GM21390 (cell line): ENCODE measurements at regions not wholly inside any gene's neighbourhood (a gene's known extent, or its start where the extent isn't known, plus 50 kb on each side); places are given as distances from the start of the nearest gene placed in this dataset.
A peak's percentile ranks its signal among the peaks of the same experiment; 100 is the strongest.
"Not testable (repeated sequence)": the region's sequence is repeated elsewhere in the genome, so short reads cannot be mapped to it uniquely, and the experiment has no call there.

Experiments used
- ATAC-seq: cut with Tn5 transposase; IDR thresholded peaks from one replicate; pipeline ENCODE4 v1.9.1; 2021; ENCODE audit not compliant: unreplicated experiment

- ATAC-seq, result no peak
These were observed 97.6 kb upstream of the SCAF11 start for GRCh38 chr12:46087916-46088439.

DNA sequence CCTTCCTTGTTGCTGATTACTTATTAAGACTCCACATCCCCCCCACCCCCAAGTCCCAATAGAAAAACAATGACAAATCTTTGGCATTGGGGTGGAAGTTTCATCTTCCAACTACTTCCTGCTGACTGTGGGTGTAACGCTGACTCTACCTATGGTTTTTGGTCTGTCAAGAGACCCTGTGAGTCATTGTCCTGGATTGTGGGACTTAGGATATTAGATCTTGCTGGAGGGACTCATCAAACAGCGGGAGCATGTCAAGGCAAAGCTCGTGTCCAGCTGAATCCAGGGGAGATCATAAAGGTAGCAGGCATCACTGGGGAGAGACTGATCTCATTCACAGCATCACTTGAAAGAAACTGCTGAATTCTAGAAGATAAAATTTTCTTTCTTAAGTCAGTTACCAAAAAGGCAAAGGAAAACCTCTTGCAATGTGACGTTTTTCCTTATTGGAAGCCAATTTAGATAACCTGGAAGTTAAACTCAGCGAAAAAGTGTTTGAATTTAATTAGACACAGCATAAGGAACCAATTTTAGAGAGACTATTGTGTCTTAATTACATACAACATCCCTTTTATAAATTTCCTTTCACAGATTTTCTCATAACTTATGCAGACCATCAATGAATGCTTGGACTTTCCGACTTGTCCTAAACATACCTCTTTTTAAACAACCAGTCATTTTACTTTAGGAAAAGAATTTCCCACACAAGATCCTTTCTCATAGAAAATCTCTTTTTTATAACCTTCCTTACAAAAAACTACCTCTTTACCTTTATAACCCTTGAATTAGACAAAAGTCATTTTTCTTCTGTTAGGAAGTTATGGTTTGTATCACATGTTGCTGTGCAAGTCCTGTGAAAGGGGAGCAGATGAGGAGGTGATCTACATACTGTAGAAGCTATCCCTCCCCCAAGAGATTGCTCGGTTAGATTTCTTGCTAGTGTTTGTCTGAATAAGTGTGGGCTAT lies 94.6 kb upstream of the SCAF11 start:
- no peak for ATAC-seq

- no peak for ATAC-seq
These were observed 92.3 kb upstream of the SCAF11 start for GRCh38 chr12:46082490-46083200.

GRCh38 chr12:46073321-46073720 lies 82.9 kb upstream of the SCAF11 start:
- no peak for ATAC-seq

- ATAC-seq, result peak; percentile 99
These were observed 81.6 kb upstream of the SCAF11 start for GRCh38 chr12:46071769-46072624.

DNA sequence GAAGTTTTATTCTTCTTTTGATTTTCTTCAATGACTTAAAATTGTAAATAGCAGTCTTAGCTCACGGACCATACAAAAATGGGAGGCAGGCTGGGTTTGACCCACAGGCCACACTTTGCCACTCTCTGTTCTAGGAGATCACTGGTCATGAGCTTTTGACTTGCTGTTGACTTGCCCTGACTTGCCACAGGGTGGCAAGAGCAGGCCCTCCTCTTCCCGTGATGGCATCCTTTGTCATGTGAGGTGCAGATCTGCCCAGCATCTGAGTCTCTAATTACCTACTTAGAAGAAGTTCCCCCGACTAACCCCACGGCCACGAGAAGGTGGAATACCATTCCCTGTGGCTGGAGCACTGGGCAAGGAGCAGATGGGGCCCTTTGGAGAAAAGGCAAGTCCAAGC lies 81.0 kb upstream of the SCAF11 start:
- ATAC-seq, result no peak

GRCh38 chr12:46067094-46067493 lies 76.7 kb upstream of the SCAF11 start:
- no peak for ATAC-seq

DNA sequence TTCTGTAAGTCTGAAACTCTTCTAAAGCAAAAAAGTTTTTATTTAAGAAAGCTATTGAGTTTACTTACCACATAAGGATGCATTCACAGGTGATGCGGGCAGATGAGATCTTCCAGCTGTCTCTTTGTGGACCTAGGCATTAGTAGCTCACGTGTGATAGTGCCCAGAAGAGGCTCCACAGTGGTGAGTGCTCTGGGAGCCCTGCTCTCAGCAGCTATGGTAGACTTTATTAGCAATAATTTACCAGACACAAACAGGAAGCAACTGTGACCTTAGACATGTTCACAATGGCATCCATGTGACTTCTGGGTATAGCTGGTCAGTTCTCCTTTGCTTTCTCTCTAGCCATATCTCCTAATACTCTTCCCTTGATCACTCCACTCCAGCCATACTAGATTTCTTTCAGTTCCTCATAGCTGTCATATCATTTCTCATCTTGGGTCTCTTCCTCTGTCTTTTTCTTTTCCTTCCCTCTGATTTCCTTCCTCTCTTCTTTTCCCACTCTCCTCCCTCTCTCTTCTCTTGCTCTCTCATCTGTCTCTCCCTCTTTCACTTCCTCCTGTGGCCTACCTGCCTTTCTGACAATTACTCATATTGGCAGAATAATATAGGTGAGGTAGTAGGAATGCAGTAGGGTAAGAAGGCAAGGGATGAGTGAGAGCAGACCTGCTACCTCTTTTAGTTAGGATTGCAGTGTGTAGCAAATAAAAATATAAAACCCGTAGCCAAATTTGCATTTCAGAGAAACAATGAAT lies 75.2 kb upstream of the SCAF11 start:
- ATAC-seq, result peak; percentile 80

DNA sequence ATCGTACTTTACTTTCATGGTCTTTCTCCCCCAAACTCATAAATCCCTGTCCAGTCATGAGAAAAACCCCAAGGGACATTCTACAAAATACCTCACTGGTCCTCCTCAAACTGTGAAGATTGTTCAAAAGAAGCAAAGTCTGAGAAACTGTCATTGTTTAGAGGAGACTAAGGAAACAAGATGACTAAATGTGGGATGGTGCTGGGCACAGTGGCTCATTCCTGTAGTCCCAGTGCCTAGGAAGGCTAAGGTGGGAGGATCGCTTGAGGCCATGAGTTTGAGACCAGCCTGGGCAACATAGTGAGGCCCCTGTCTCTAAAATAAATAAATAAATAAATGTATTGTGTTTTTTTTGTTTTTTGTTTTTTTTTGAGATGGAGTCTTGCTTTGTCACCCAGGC lies 74.2 kb upstream of the SCAF11 start:
- ATAC-seq, result no peak

DNA sequence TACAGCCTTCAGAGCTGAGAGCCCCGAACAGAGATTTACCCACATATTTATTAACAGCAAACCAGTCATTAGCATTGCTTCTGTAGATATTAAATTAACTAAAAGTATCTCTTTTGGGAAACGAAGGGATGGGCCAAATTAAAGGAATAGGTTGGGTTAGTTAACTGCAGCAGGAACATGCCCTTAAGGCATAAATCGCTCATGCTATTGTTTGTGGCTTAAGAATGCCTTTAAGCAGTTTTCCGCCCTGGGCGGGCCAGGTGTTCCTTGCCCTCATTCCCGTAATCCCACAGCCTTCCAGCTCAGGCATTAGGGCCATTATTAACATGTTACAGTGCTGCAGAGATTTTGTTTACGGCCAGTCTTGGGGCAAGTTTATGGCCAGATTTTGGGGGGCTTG lies 68.3 kb upstream of the SCAF11 start:
- ATAC-seq, result not testable (repeated sequence)

- no peak for ATAC-seq
These were observed 60.4 kb upstream of the SCAF11 start for GRCh38 chr12:46050805-46051204.

- ATAC-seq, result no peak
These were observed 59.3 kb upstream of the SCAF11 start for GRCh38 chr12:46049665-46050064.

- no peak for ATAC-seq
These were observed 56.1 kb upstream of the SCAF11 start for GRCh38 chr12:46046436-46046835.

DNA sequence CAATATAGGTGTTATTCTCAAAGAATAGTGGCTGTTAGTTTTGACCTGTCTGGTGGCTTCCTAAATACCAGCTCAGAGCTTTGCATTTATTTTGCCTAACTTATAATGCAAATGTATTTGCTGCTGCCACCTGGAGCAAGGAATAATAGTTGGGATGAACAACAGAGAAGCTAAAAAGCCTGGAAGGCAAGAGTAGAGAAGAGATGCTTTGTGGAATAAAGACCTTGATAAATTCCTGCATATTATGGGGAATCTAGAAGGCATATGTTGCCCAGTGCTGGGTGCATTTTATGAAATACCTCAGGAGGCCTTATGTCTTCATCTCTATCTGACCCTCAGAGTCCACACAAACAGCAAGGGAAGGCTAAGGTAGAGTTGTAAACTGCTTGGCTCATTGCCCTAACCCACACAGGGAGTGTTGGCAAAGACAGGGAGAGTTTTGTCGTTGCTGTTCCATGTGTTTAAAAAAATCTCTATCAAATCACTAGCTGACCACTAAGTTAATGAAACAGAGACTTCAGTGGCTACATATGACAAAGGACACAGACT lies 53.7 kb upstream of the SCAF11 start:
- ATAC-seq, result no peak
